HepG2 (cell line): ENCODE measurements at regions not wholly inside any gene's neighbourhood (a gene's known extent, or its start where the extent isn't known, plus 50 kb on each side); places are given as distances from the start of the nearest gene placed in this dataset.

Source experiments
- ATAC-seq: fragments of 200-7000 bp; cut with Tn5 transposase; 3 replicates; pipeline ENCODE4 v1.9.1; 2020; ENCODE audit warnings: mild to moderate bottlenecking, moderate library complexity
- BruUV-seq: library from RNA; stranded (reverse); fragments of 400-500 nt; replicated peaks from 2 replicates; lab custom pipeline; 2021; lab: Mats Ljungman, UMichigan
- CTCF ChIA-PET: fragments of 300-600 bp; formaldehyde crosslinking; extraction: SDS; loops from one replicate; lab custom pipeline; 2021; ENCODE audit warnings: low total read pairs, inconsistent platforms, low intra/inter-chr PET ratio; lab: Yijun Ruan, JAX
- POLR2A ChIA-PET: fragments of 350-600 bp; sonication (Branson Sonifier 250); formaldehyde crosslinking; loops from one replicate; lab custom pipeline; 2020; ENCODE audit warnings: antibody characterized with exemption, inconsistent platforms; lab: Yijun Ruan, JAX
- DNase-seq: peaks from one replicate; pipeline ENCODE4 v3.0.0-alpha.2; 2015; ENCODE audit warnings: low spot score
- FAIRE-seq: peaks from 3 replicates; lab custom pipeline; 2011; peaks lifted over from hg19 to GRCh38; lab: Jason Lieb, UNC
- H2AFZ ChIP-seq: one replicate; pipeline ENCODE4 v1.6.1; 2011; ENCODE audit warnings: low read length, inconsistent platforms
- H3K27ac ChIP-seq: fragments of 300-600 bp; 3 replicates; pipeline ENCODE4 v1.8.0; 2011; ENCODE audit warnings: mixed run types, mild to moderate bottlenecking, mixed read lengths, low read length, inconsistent platforms; ENCODE audit not compliant: insufficient read depth; ENCODE audit errors: extremely low read length
- H3K27me3 ChIP-seq, 2 experiments: fragments of 200-600 bp in 1 of 2; 2 replicates in 1 of 2; 3 replicates in 1 of 2; pipeline versions ENCODE4 v1.6.0 to v1.8.0; 2011; ENCODE audit warnings: low read length in 2 of 2, mild to moderate bottlenecking in 2 of 2, moderate library complexity in 2 of 2, inconsistent platforms in 1 of 2; ENCODE audit not compliant: insufficient read depth in 2 of 2, control insufficient read depth in 1 of 2
- H3K36me3 ChIP-seq, 2 experiments: fragments of 200-600 bp in 1 of 2; replicated peaks in 1 of 2; 2 replicates in 1 of 2; 3 replicates in 1 of 2; pipeline versions ENCODE4 v1.5.1 to v1.8.0; 2011; ENCODE audit warnings: low read length in 2 of 2, inconsistent platforms in 1 of 2; ENCODE audit not compliant: insufficient read depth in 2 of 2, control insufficient read depth in 1 of 2
- H3K4me1 ChIP-seq: 2 replicates; pipeline ENCODE4 v1.5.1; 2012; ENCODE audit warnings: low read length, inconsistent platforms; ENCODE audit not compliant: insufficient read depth
- H3K4me2 ChIP-seq: 2 replicates; pipeline ENCODE4 v1.6.0; 2011; ENCODE audit warnings: low read depth, low read length, inconsistent platforms
- H3K4me3 ChIP-seq, 3 experiments: fragments of 200-600 bp in 1 of 3; sonication (generic), shearing (Covaris generic) in 1 of 3; replicated peaks in 1 of 3; 2 replicates each; pipeline ENCODE4 v1.5.1; 2011 to 2016; ENCODE audit warnings: low read length in 3 of 3, inconsistent platforms in 2 of 3, low read depth in 2 of 3, mild to moderate bottlenecking in 2 of 3, control low read depth in 1 of 3, mixed read lengths in 1 of 3; ENCODE audit not compliant: insufficient read depth in 1 of 3
- H3K79me2 ChIP-seq: one replicate; pipeline ENCODE4 v1.6.1; 2011; ENCODE audit warnings: low read length, inconsistent platforms; ENCODE audit not compliant: insufficient read depth
- H3K9ac ChIP-seq: 2 replicates; pipeline ENCODE4 v1.6.0; 2011; ENCODE audit warnings: mild to moderate bottlenecking, low read depth, low read length, inconsistent platforms; ENCODE audit not compliant: insufficient read depth
- H3K9me3 ChIP-seq: 2 replicates; pipeline ENCODE4 v1.5.1; 2012; ENCODE audit warnings: mild to moderate bottlenecking, low read length
- H4K20me1 ChIP-seq: 2 replicates; pipeline ENCODE4 v1.6.0; 2011; ENCODE audit warnings: inconsistent platforms, mild to moderate bottlenecking, low read length, moderate library complexity; ENCODE audit not compliant: insufficient read depth
- BCL6 ChIP-seq: IDR thresholded peaks from 2 replicates; pipeline ENCODE4 v1.6.1; 2016; ENCODE audit warnings: missing genetic modification reagents, missing compliant biosample characterization
- CBX2 ChIP-seq, 2 experiments: fragments of 200-600 bp in 1 of 2; sonication (generic); formaldehyde crosslinking in 1 of 2; IDR thresholded peaks; 2 replicates each; pipeline versions ENCODE4 v1.7.0 to v1.8.1; 2018 to 2022; ENCODE audit warnings: low read depth in 2 of 2, low read length in 1 of 2, mild to moderate bottlenecking in 1 of 2, missing genetic modification reagents in 1 of 2
- ETV6 ChIP-seq: sonication (generic); formaldehyde crosslinking; conservative IDR thresholded peaks from 2 replicates; pipeline ENCODE4 v1.4.0; 2020; ENCODE audit warnings: missing genetic modification reagents
- ISX ChIP-seq: sonication (generic); formaldehyde crosslinking; conservative IDR thresholded peaks from 2 replicates; pipeline ENCODE4 v1.5.0; 2020; ENCODE audit warnings: missing genetic modification reagents
- KAT8 ChIP-seq: IDR thresholded peaks from 2 replicates; pipeline ENCODE4 v1.6.1; 2016; ENCODE audit warnings: missing genetic modification reagents, missing compliant biosample characterization
- MED1 ChIP-seq: sonication (generic); formaldehyde crosslinking; IDR thresholded peaks from 2 replicates; pipeline ENCODE4 v1.4.0; 2020; ENCODE audit warnings: missing genetic modification reagents
- MLLT10 ChIP-seq: sonication (generic); formaldehyde crosslinking; IDR thresholded peaks from 2 replicates; pipeline ENCODE4 v1.4.0; 2020; ENCODE audit warnings: missing genetic modification reagents
- SCMH1 ChIP-seq: sonication (generic); formaldehyde crosslinking; IDR thresholded peaks from 2 replicates; pipeline ENCODE4 v1.9.0; 2021; ENCODE audit warnings: missing genetic modification reagents, mild to moderate bottlenecking, borderline replicate concordance
- SKI ChIP-seq: fragments of 450-650 bp; IDR thresholded peaks from one replicate; pipeline ENCODE4 v1.6.1; 2018; ENCODE audit warnings: mild to moderate bottlenecking; ENCODE audit not compliant: partially characterized antibody
- TMF1 ChIP-seq: sonication (generic); formaldehyde crosslinking; IDR thresholded peaks from 2 replicates; pipeline ENCODE4 v1.8.1; 2022; ENCODE audit warnings: low read depth, missing genetic modification reagents
- ZBTB21 ChIP-seq: sonication (generic); formaldehyde crosslinking; IDR thresholded peaks from 2 replicates; pipeline ENCODE4 v1.4.0; 2020; ENCODE audit warnings: missing genetic modification reagents
- ZKSCAN5 ChIP-seq: sonication (generic); formaldehyde crosslinking; IDR thresholded peaks from 2 replicates; pipeline ENCODE4 v1.5.1; 2020; ENCODE audit warnings: mild to moderate bottlenecking, missing genetic modification reagents
- ZNF207 ChIP-seq: fragments of 450-650 bp; IDR thresholded peaks from 2 replicates; pipeline ENCODE4 v1.6.1; 2016; ENCODE audit warnings: antibody characterized with exemption, borderline replicate concordance
- ZNF232 ChIP-seq: sonication (generic); formaldehyde crosslinking; IDR thresholded peaks from 2 replicates; pipeline ENCODE4 v1.4.0; 2020; ENCODE audit warnings: missing genetic modification reagents, borderline replicate concordance
- ZNF773 ChIP-seq: sonication (generic); formaldehyde crosslinking; IDR thresholded peaks from 2 replicates; pipeline ENCODE4 v1.4.0; 2020; ENCODE audit warnings: missing genetic modification reagents, borderline replicate concordance
- ZNF780A ChIP-seq: sonication (generic); formaldehyde crosslinking; IDR thresholded peaks from 2 replicates; pipeline ENCODE4 v1.8.0; 2022; ENCODE audit warnings: mild to moderate bottlenecking, missing genetic modification reagents, moderate library complexity
- ZNF790 ChIP-seq: sonication (generic); formaldehyde crosslinking; IDR thresholded peaks from 2 replicates; pipeline ENCODE4 v1.8.0; 2022; ENCODE audit warnings: missing genetic modification reagents, mild to moderate bottlenecking, borderline replicate concordance
- WGBS: methylation state at CpG from one replicate; pipeline ENCODE4 v1.1.6; 2017; ENCODE audit warnings: low lambda C conversion rate; 5-methylcytosine and 5-hydroxymethylcytosine counted together
- in situ Hi-C: cut with HindIII; loops from 2 replicates; pipeline ENCODE4 v1.10.0; 2017; ENCODE audit warnings: low pct_unique_long_range_greater_than_20kb; ENCODE audit not compliant: extremely low pct_ligation_motif_present
- intact Hi-C: fragments of 100-400 bp; cut with micrococcal nuclease; formaldehyde crosslinking; loops from one replicate; pipeline ENCODE4 v1.10.0; 2022; ENCODE audit not compliant: unreplicated experiment
- TF ChIP-seq, protein P1 (sequence below): sonication (generic); formaldehyde crosslinking; IDR thresholded peaks from 2 replicates; pipeline ENCODE4 v1.4.0; 2020; ENCODE audit warnings: mild to moderate bottlenecking, missing genetic modification reagents
- TF ChIP-seq, protein P2 (sequence below): sonication (generic); formaldehyde crosslinking; conservative IDR thresholded peaks from 2 replicates; pipeline ENCODE4 v1.4.0; 2020; ENCODE audit warnings: mild to moderate bottlenecking, missing genetic modification reagents, moderate library complexity

DNA sequence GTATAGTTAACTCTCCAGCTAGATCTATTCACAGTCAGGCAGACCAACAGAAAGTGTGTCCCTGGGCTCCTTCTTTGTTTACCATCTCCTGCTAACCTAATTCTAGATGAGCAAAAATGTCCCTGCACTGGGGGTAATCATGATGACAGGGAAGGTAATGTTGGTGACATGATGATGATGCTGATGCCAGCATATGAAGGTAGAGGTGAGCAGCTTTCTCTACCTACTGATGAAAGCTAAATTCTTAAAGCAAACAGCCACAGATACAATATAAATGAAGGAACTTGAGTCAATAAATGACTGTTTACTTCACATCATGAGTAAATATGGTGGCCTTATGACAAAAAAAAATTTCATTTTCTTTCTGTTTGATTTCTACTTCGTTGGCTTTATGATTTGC is 78.5 kb downstream of the NKX6-1 start:
- no peaks in the 10 kb centered on the region for H4K20me1 ChIP-seq
- no peak for TF ChIP-seq ZKSCAN5
- TF ChIP-seq SKI = no peak
- no peak for TF ChIP-seq ZNF780A (CRISPR knock-in tag)
- no peak for TF ChIP-seq TMF1 (CRISPR knock-in tag)
- no peak for TF ChIP-seq KAT8 (CRISPR knock-in tag)
- no peak for TF ChIP-seq ZNF790 (CRISPR knock-in tag)
- TF ChIP-seq, protein P1, sequence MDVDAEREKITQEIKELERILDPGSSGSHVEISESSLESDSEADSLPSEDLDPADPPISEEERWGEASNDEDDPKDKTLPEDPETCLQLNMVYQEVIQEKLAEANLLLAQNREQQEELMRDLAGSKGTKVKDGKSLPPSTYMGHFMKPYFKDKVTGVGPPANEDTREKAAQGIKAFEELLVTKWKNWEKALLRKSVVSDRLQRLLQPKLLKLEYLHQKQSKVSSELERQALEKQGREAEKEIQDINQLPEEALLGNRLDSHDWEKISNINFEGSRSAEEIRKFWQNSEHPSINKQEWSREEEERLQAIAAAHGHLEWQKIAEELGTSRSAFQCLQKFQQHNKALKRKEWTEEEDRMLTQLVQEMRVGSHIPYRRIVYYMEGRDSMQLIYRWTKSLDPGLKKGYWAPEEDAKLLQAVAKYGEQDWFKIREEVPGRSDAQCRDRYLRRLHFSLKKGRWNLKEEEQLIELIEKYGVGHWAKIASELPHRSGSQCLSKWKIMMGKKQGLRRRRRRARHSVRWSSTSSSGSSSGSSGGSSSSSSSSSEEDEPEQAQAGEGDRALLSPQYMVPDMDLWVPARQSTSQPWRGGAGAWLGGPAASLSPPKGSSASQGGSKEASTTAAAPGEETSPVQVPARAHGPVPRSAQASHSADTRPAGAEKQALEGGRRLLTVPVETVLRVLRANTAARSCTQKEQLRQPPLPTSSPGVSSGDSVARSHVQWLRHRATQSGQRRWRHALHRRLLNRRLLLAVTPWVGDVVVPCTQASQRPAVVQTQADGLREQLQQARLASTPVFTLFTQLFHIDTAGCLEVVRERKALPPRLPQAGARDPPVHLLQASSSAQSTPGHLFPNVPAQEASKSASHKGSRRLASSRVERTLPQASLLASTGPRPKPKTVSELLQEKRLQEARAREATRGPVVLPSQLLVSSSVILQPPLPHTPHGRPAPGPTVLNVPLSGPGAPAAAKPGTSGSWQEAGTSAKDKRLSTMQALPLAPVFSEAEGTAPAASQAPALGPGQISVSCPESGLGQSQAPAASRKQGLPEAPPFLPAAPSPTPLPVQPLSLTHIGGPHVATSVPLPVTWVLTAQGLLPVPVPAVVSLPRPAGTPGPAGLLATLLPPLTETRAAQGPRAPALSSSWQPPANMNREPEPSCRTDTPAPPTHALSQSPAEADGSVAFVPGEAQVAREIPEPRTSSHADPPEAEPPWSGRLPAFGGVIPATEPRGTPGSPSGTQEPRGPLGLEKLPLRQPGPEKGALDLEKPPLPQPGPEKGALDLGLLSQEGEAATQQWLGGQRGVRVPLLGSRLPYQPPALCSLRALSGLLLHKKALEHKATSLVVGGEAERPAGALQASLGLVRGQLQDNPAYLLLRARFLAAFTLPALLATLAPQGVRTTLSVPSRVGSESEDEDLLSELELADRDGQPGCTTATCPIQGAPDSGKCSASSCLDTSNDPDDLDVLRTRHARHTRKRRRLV (CRISPR knock-in tag) = no peak
- no peak for TF ChIP-seq CBX2 (IDR thresholded peaks at IDR 0.05; ENCODE audit: low read depth, low read length)
- TF ChIP-seq CBX2 (CRISPR knock-in tag; IDR thresholded peaks at IDR 0.05; ENCODE audit: low read depth) = no peak
- TF ChIP-seq ETV6 (CRISPR knock-in tag) = no peak
- TF ChIP-seq ZBTB21 (CRISPR knock-in tag) = no peak
- no peak for TF ChIP-seq ISX (CRISPR knock-in tag)
- no peak for TF ChIP-seq ZNF232 (CRISPR knock-in tag)
- no peak for TF ChIP-seq ZNF207
- no peak for TF ChIP-seq MLLT10
- no peak for TF ChIP-seq BCL6 (CRISPR knock-in tag)
- no peak for TF ChIP-seq MED1 (CRISPR knock-in tag)
- no peak for TF ChIP-seq ZNF773 (CRISPR knock-in tag)
- TF ChIP-seq SCMH1 (CRISPR knock-in tag) = no peak
- TF ChIP-seq, protein P2, sequence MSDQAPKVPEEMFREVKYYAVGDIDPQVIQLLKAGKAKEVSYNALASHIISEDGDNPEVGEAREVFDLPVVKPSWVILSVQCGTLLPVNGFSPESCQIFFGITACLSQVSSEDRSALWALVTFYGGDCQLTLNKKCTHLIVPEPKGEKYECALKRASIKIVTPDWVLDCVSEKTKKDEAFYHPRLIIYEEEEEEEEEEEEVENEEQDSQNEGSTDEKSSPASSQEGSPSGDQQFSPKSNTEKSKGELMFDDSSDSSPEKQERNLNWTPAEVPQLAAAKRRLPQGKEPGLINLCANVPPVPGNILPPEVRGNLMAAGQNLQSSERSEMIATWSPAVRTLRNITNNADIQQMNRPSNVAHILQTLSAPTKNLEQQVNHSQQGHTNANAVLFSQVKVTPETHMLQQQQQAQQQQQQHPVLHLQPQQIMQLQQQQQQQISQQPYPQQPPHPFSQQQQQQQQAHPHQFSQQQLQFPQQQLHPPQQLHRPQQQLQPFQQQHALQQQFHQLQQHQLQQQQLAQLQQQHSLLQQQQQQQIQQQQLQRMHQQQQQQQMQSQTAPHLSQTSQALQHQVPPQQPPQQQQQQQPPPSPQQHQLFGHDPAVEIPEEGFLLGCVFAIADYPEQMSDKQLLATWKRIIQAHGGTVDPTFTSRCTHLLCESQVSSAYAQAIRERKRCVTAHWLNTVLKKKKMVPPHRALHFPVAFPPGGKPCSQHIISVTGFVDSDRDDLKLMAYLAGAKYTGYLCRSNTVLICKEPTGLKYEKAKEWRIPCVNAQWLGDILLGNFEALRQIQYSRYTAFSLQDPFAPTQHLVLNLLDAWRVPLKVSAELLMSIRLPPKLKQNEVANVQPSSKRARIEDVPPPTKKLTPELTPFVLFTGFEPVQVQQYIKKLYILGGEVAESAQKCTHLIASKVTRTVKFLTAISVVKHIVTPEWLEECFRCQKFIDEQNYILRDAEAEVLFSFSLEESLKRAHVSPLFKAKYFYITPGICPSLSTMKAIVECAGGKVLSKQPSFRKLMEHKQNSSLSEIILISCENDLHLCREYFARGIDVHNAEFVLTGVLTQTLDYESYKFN = no peak
- ChIA-PET CTCF (no interaction called here), POLR2A (no interaction called here)
- ATAC-seq (no peak), DNase-seq (no peak), FAIRE-seq (no peak)
- in situ Hi-C loops = no loop called here
- BruUV-seq = no TSS peak
- intact Hi-C loops = no loop called here
- H3K4me3 ChIP-seq = no peak overlapping the region
- H3K4me2 ChIP-seq = no peak overlapping the region
- no peak overlapping the region for H3K9ac ChIP-seq
- 0% methylated on average over 1 of the region's 1 CpG for WGBS
- no peaks in the 10 kb centered on the region for H3K4me1 ChIP-seq
- no peaks in the 10 kb centered on the region for H3K27me3 ChIP-seq
- H3K9me3 ChIP-seq = no peaks in the 10 kb centered on the region
- no peak overlapping the region for H3K27ac ChIP-seq
- no peaks in the 10 kb centered on the region for H3K79me2 ChIP-seq
- no peak overlapping the region for H2AFZ ChIP-seq
- H3K36me3 ChIP-seq = no peaks in the 10 kb centered on the region
